Brain microvascular endothelial cell (primary cell): ENCODE measurements at regions not wholly inside any gene's neighbourhood (a gene's known extent, or its start where the extent isn't known, plus 50 kb on each side); places are given as distances from the start of the nearest gene placed in this dataset.

Experiments
- DNase-seq: peaks from one replicate; pipeline ENCODE4 v3.0.0-alpha.2; 2020
- H3K27ac ChIP-seq: fragments of 250-450 bp; sonication (Bioruptor Pico); 2 replicates; pipeline ENCODE4 v1.5.1; 2020; ENCODE audit warnings: mild to moderate bottlenecking, moderate library complexity
- H3K27me3 ChIP-seq: fragments of 250-450 bp; sonication (Bioruptor Pico); replicated peaks from 2 replicates; pipeline ENCODE4 v1.5.1; 2020; ENCODE audit warnings: mild to moderate bottlenecking
- H3K36me3 ChIP-seq: fragments of 250-450 bp; sonication (Bioruptor Pico); replicated peaks from 2 replicates; pipeline ENCODE4 v1.5.1; 2020; ENCODE audit warnings: mild to moderate bottlenecking
- H3K4me3 ChIP-seq: 2 replicates; pipeline ENCODE4 v1.5.1; 2011; ENCODE audit warnings: low read depth, mild to moderate bottlenecking, control low read depth, low read length, moderate library complexity
- in situ Hi-C: cut with HindIII; loops from 2 replicates; pipeline ENCODE4 v1.10.0; 2017; ENCODE audit warnings: low sequenced_read_pairs, low pct_ligation_motif_present
- TF ChIP-seq, protein P1 (sequence below): IDR thresholded peaks from 2 replicates; pipeline ENCODE4 v1.5.1; 2011; ENCODE audit warnings: low read depth, mild to moderate bottlenecking, moderate library complexity, low read length, control low read depth, inconsistent platforms; ENCODE audit errors: missing control alignments

- DNase-seq, result no peak
- no peaks in the 10 kb centered on the region for H3K27me3 ChIP-seq
- no peak overlapping the region for H3K4me3 ChIP-seq
- in situ Hi-C loops, result no loop called here
- H3K36me3 ChIP-seq, result no peaks in the 10 kb centered on the region
- TF ChIP-seq, protein P1, sequence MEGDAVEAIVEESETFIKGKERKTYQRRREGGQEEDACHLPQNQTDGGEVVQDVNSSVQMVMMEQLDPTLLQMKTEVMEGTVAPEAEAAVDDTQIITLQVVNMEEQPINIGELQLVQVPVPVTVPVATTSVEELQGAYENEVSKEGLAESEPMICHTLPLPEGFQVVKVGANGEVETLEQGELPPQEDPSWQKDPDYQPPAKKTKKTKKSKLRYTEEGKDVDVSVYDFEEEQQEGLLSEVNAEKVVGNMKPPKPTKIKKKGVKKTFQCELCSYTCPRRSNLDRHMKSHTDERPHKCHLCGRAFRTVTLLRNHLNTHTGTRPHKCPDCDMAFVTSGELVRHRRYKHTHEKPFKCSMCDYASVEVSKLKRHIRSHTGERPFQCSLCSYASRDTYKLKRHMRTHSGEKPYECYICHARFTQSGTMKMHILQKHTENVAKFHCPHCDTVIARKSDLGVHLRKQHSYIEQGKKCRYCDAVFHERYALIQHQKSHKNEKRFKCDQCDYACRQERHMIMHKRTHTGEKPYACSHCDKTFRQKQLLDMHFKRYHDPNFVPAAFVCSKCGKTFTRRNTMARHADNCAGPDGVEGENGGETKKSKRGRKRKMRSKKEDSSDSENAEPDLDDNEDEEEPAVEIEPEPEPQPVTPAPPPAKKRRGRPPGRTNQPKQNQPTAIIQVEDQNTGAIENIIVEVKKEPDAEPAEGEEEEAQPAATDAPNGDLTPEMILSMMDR, result no peak
- H3K27ac ChIP-seq, result no peak overlapping the region
Measured at GRCh38 chr4:33429971-33430370, 2709.8 kb downstream of the PCDH7 start.

GRCh38 chr4:33437406-33437805 lies 2717.2 kb downstream of the PCDH7 start:
- no peak for DNase-seq
- Histone ChIP-seq H3K4me3 (no peak overlapping the region), H3K27ac (no peak overlapping the region), H3K27me3 (no peaks in the 10 kb centered on the region), H3K36me3 (no peaks in the 10 kb centered on the region)
- in situ Hi-C loops, result no loop called here
- TF ChIP-seq, protein P1, result no peak

- TF ChIP-seq, protein P1, result no peak
- in situ Hi-C loops, result no loop called here
- no peak for DNase-seq
Measured at GRCh38 chr4:33446953-33447352, 2726.8 kb downstream of the PCDH7 start.

DNA sequence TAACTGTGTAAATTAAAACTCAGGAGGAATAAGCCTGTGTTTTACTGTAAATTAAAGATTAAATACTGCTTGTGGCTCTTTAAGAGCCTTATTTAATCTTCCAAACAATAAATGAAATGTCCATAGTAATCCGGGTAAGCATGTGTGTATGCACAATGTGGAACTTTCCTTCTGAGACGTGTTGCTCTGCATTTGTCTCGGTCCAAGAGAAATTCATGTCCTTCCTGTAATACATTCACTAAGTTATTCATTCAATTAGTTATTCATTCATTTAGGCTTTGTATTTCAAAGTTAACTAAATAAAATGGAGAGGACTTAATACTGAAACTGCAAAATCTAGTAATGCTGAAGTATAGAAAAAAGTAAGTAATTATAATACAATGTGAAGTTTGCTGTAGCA lies 2728.8 kb downstream of the PCDH7 start:
- H3K4me3 ChIP-seq, result no peak overlapping the region
- no peak for DNase-seq
- H3K27me3 ChIP-seq, result no peaks in the 10 kb centered on the region
- no peaks in the 10 kb centered on the region for H3K36me3 ChIP-seq
- in situ Hi-C loops, result no loop called here
- no peak overlapping the region for H3K27ac ChIP-seq
- TF ChIP-seq, protein P1, result no peak

More at GRCh38 chr4:33446953-33447352, 2726.8 kb downstream of the PCDH7 start:
- Histone ChIP-seq H3K4me3 (no peak overlapping the region), H3K36me3 (no peaks in the 10 kb centered on the region), H3K27ac (no peak overlapping the region), H3K27me3 (no peaks in the 10 kb centered on the region)

- TF ChIP-seq, protein P1, result no peak
- no peak overlapping the region for H3K4me3 ChIP-seq
- H3K36me3 ChIP-seq, result no peaks in the 10 kb centered on the region
- in situ Hi-C loops, result no loop called here
- no peak overlapping the region for H3K27ac ChIP-seq
- no peak for DNase-seq
- H3K27me3 ChIP-seq, result no peaks in the 10 kb centered on the region
Measured at GRCh38 chr4:33453436-33453835, 2733.3 kb downstream of the PCDH7 start.

DNA sequence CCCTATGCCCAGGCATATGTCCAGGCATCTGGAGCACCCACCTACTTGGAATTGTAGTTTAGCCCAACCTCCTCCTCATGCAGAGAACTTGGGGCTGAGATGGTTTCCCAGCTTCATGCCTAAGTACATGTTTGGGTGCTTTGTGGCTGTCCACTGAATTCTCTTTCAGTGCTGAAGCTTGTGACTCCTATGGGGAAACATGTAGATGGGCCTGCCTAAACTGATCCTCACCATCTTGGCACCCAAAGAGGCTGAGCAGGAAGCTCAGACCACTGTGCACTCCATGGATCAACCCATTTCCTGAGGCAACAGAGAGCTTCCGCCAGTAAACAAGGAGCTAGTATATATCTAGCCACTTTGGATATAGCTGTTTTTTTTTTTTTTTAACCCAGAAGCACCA lies 2733.7 kb downstream of the PCDH7 start:
- TF ChIP-seq, protein P1, result no peak
- Histone ChIP-seq H3K27me3 (no peaks in the 10 kb centered on the region), H3K27ac (no peak overlapping the region), H3K4me3 (no peak overlapping the region), H3K36me3 (no peaks in the 10 kb centered on the region)
- in situ Hi-C loops, result no loop called here
- DNase-seq, result no peak
